ENCODE measurements at regions not wholly inside any gene's neighbourhood (a gene's known extent, or its start where the extent isn't known, plus 50 kb on each side); places are given as distances from the start of the nearest gene placed in this dataset.

DNA sequence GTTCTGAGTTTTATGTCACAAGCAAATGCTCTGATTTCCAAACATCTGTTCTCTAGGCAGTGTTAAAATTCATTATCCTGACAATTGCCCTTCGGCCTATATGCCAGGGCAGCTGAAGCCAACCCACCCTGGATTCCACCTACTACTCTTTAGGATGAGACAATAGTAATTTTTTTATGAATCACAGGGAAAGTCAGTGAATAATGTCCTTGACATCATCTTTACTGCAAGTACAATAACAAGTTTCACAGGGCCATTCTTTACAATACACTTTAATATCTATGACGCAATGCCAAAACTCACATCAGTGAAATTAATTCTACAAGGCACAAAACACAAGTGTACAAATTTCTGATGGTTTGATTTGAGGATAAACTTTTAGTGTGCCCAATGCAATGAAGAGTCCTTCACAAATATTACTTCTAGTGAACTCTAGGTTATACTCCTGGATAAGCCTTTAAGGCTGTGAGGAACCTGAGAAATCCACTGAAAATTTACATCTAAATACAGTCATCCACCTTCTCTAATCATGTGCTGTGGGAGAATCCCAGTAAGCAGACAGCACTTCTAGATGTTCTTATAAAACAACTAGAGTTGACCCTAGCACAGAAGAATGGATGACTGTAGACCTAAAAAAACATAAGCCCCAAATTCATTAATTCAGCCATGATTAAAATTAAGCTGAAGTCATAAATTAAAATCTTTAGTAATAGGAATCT lies 77.3 kb upstream of the CTLA4 start:
- H3K4me1 Mint-ChIP-seq, result peaks cover 22% of the 10 kb centered on the region
- no peak overlapping the region for H3K4me3 Mint-ChIP-seq
- TF ChIP-seq FOXP1 (CRISPR knock-in tag; IDR thresholded peaks at IDR 0.05; ENCODE audit: borderline replicate concordance), result no peak
- no peak for TF ChIP-seq CREM (CRISPR knock-in tag; IDR thresholded peaks at IDR 0.05)
- no peak for TF ChIP-seq SOX15 (CRISPR knock-in tag; IDR thresholded peaks at IDR 0.05)
- TF ChIP-seq MAX (CRISPR knock-in tag; IDR thresholded peaks at IDR 0.05), result no peak
- TF ChIP-seq ZNF263 (CRISPR knock-in tag; IDR thresholded peaks at IDR 0.05; ENCODE audit: low read depth), result no peak
- no peak for TF ChIP-seq RORB (CRISPR knock-in tag; IDR thresholded peaks at IDR 0.05)
- TF ChIP-seq, protein P1, sequence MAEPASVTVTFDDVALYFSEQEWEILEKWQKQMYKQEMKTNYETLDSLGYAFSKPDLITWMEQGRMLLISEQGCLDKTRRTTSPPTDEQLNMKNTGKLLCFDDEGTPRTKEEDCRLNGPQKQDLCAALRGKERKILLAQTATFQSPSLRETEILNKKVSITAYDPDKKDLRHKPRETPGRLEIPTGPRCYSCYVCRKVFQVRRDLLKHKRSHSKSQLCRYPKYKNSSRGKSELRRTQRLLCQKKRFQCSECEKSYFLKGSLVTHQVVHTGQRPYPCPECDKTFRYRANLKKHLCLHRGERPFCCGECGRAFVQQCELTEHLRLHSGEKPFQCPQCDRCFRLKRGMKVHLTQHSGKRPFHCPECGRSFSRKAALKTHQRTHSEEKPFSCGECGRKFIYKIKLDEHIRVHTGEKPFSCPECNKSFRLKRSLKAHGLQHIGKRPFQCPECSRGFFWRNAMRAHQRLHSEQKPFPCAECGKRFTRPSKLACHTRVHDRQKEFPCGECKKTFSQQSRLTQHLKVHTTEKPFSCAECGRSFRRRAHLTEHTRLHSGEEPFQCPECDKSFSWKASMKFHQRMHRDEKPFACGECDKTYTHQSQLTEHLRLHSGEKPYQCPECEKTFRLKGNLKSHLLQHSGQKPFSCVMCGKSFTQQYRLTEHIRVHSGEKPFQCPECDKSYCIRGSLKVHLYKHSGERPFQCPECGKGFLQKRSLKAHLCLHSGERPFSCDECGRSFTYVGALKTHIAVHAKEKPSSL (CRISPR knock-in tag; conservative IDR thresholded peaks at IDR 0.05), result no peak
- no peak for TF ChIP-seq KAT7 (CRISPR knock-in tag; IDR thresholded peaks at IDR 0.05; ENCODE audit: borderline replicate concordance)
- no peak for TF ChIP-seq ZNF512 (CRISPR knock-in tag; IDR thresholded peaks at IDR 0.05; ENCODE audit: borderline replicate concordance)
- no peak for TF ChIP-seq ZNF423 (CRISPR knock-in tag; IDR thresholded peaks at IDR 0.05)
- TF ChIP-seq JAZF1 (CRISPR knock-in tag; IDR thresholded peaks at IDR 0.05), result no peak
- no peak for TF ChIP-seq EMX1 (CRISPR knock-in tag; IDR thresholded peaks at IDR 0.05)
- TF ChIP-seq CBFB (CRISPR knock-in tag; IDR thresholded peaks at IDR 0.05; ENCODE audit: low read depth), result no peak
- no peak for TF ChIP-seq ZBTB21 (CRISPR knock-in tag; IDR thresholded peaks at IDR 0.05; ENCODE audit: borderline replicate concordance)
- TF ChIP-seq MYBL2 (CRISPR knock-in tag; IDR thresholded peaks at IDR 0.05), result no peak
- no peak for TF ChIP-seq MLX (CRISPR knock-in tag; IDR thresholded peaks at IDR 0.05)
- no peak for TF ChIP-seq CTCF (IDR thresholded peaks at IDR 0.05)
- no peak for TF ChIP-seq ZNF219 (CRISPR knock-in tag; IDR thresholded peaks at IDR 0.05; ENCODE audit: borderline replicate concordance)
- peaks cover 6% of the 10 kb centered on the region for H3K9me3 Mint-ChIP-seq
- no peaks in the 10 kb centered on the region for H3K27me3 Mint-ChIP-seq (ENCODE audit: low read depth)
- POLR2A ChIA-PET, result no interaction called here
- H3K36me3 Mint-ChIP-seq, result peaks cover 3% of the 10 kb centered on the region; the same call in 1 of the 2 replicates
- CTCF ChIA-PET, result no interaction called here
- DNase-seq (ENCODE audit: low spot score) (no peak), ATAC-seq (0 out of 2 replicates have a peak, but pooled peaks have one; percentile 20)
- no peak overlapping the region for H3K27ac Mint-ChIP-seq

DNA sequence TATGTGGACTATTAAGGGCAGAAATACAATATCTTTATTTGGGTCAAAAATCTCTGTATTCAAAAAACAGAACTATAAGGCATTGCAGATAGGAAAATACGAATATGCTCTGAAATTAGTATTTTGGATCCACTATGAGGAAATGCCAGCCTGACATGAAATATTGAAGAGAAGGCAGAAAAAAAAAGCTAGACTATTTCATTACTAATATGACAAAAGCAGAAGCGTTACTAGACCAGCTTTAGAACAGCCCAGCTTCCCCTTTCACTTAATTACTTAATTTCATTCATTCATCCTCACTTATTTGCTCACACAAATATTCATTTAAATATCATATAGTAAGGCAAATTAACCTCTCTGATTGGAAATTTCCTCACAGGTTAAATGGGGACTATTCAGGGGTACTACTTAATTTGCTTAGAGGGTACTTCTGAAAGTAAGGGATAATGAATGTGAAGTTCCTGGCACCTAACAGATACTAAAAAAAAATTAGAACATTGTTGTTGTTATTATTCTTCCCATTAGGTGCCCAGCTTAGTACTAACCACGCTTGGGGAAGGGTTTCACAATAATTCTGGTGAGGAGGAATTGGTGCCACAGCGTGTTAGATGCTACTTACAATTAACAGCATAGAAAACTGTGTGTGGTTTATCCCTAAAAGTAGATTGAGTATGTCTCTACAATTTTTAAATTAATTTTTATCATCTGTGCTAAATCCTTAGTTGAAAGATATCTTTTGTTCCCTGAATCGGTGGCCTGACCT lies 71.1 kb upstream of the CTLA4 start:
- Mint-ChIP-seq H3K27me3 (ENCODE audit: low read depth) (no peaks in the 10 kb centered on the region), H3K9me3 (no peaks in the 10 kb centered on the region), H3K4me3 (no peak overlapping the region), H3K36me3 (no peaks in the 10 kb centered on the region), H3K4me1 (peaks cover 7% of the 10 kb centered on the region), H3K27ac (no peak overlapping the region)
- no peak for DNase-seq (ENCODE audit: low spot score)
- TF ChIP-seq ZNF138 (CRISPR knock-in tag; conservative IDR thresholded peaks at IDR 0.05) (no peak), ESRRA (CRISPR knock-in tag; IDR thresholded peaks at IDR 0.05; ENCODE audit: borderline replicate concordance) (no peak), TP53 (CRISPR knock-in tag; IDR thresholded peaks at IDR 0.05) (no peak)
- POLR2A ChIA-PET, result no interaction called here
- CTCF ChIA-PET, result interaction anchor here (1.2 kb wide), 1 partner anchor 19 kb away, joined by 3 read pairs; no protein-coding TSS in a partner anchor
- no peak for ATAC-seq

All from WTC11 (cell line).